IMR-90 (cell line): ENCODE measurements at regions not wholly inside any gene's neighbourhood (a gene's known extent, or its start where the extent isn't known, plus 50 kb on each side); places are given as distances from the start of the nearest gene placed in this dataset.

ENCODE experiments used
- ATAC-seq: fragments of 200-7000 bp; cut with Tn5 transposase; 2 replicates; pipeline ENCODE4 v1.9.1; 2020; ENCODE audit warnings: low read depth, mild to moderate bottlenecking, moderate library complexity
- BruUV-seq: library from RNA; stranded (reverse); fragments of 400-500 nt; replicated peaks from 2 replicates; lab custom pipeline; 2021; lab: Mats Ljungman, UMichigan
- CTCF ChIA-PET: fragments of 300-600 bp; formaldehyde crosslinking; extraction: SDS; loops from one replicate; lab custom pipeline; 2021; ENCODE audit warnings: antibody characterized with exemption; lab: Yijun Ruan, JAX
- POLR2A ChIA-PET: fragments of 300-600 bp; sonication (Branson Sonifier 250); formaldehyde crosslinking; loops from one replicate; lab custom pipeline; 2022; ENCODE audit warnings: antibody characterized with exemption; ENCODE audit not compliant: unreplicated experiment; lab: Charles Lee
- DNase-seq: peaks from one replicate; pipeline ENCODE4 v3.0.0; 2013
- H2AFZ ChIP-seq: replicated peaks from 2 replicates; pipeline ENCODE3; 2013; ENCODE audit warnings: low read length, mild to moderate bottlenecking; ENCODE audit not compliant: poor library complexity
- H2AK5ac ChIP-seq: 2 replicates; pipeline ENCODE4 v1.6.1; 2013; ENCODE audit warnings: low read depth, low read length, inconsistent platforms
- H2AK9ac ChIP-seq: replicated peaks from 2 replicates; pipeline ENCODE3; 2013; ENCODE audit warnings: mild to moderate bottlenecking, low read depth, low read length, moderate library complexity; ENCODE audit not compliant: poor library complexity
- H2BK120ac ChIP-seq: 2 replicates; pipeline ENCODE4 v1.6.1; 2013; ENCODE audit warnings: low read depth, low read length, inconsistent platforms
- H2BK15ac ChIP-seq: 3 replicates; pipeline ENCODE4 v1.6.1; 2013; ENCODE audit warnings: low read depth, low read length, inconsistent platforms
- H2BK20ac ChIP-seq: 2 replicates; pipeline ENCODE4 v1.6.1; 2013; ENCODE audit warnings: low read depth, mild to moderate bottlenecking, inconsistent platforms, low read length, moderate library complexity
- H2BK5ac ChIP-seq: 2 replicates; pipeline ENCODE4 v1.6.1; 2013; ENCODE audit warnings: mild to moderate bottlenecking, low read depth, low read length, inconsistent platforms; ENCODE audit not compliant: poor library complexity, severe bottlenecking
- H3K14ac ChIP-seq: replicated peaks from 2 replicates; pipeline ENCODE4 v1.6.1; 2013; ENCODE audit warnings: low read depth, low read length, inconsistent platforms
- H3K18ac ChIP-seq: 2 replicates; pipeline ENCODE4 v1.6.1; 2013; ENCODE audit warnings: low read depth, low read length, control low read depth
- H3K23ac ChIP-seq: 2 replicates; pipeline ENCODE4 v1.6.1; 2013; ENCODE audit warnings: low read depth, low read length, inconsistent platforms
- H3K27ac ChIP-seq: 2 replicates; pipeline ENCODE4 v1.5.1; 2013; ENCODE audit warnings: mild to moderate bottlenecking, control low read depth, low read length; ENCODE audit not compliant: insufficient read depth
- H3K27me3 ChIP-seq: 2 replicates; pipeline ENCODE4 v1.6.1; 2013; ENCODE audit warnings: low read length; ENCODE audit not compliant: control insufficient read depth, insufficient read depth
- H3K36me3 ChIP-seq: 2 replicates; pipeline ENCODE4 v1.6.1; 2013; ENCODE audit warnings: low read length, mixed read lengths; ENCODE audit not compliant: control insufficient read depth, insufficient read depth
- H3K4ac ChIP-seq: 2 replicates; pipeline ENCODE4 v1.6.1; 2013; ENCODE audit warnings: low read depth, low read length, inconsistent platforms
- H3K4me1 ChIP-seq: 2 replicates; pipeline ENCODE4 v1.6.1; 2013; ENCODE audit warnings: low read length, mixed read lengths; ENCODE audit not compliant: control insufficient read depth, insufficient read depth
- H3K4me2 ChIP-seq: 2 replicates; pipeline ENCODE4 v1.6.1; 2013; ENCODE audit warnings: low read depth, mild to moderate bottlenecking, control low read depth, low read length, moderate library complexity
- H3K4me3 ChIP-seq: 2 replicates; pipeline ENCODE4 v1.5.1; 2013; ENCODE audit warnings: low read depth, mild to moderate bottlenecking, control low read depth, low read length, moderate library complexity; ENCODE audit not compliant: insufficient read depth
- H3K56ac ChIP-seq: 2 replicates; pipeline ENCODE4 v1.6.1; 2013; ENCODE audit warnings: low read length, inconsistent platforms; ENCODE audit not compliant: insufficient read depth; ENCODE audit errors: extremely low read depth
- H3K79me1 ChIP-seq, 2 experiments: 2 replicates each; pipeline ENCODE4 v1.6.1; 2013; ENCODE audit warnings: low read length in 2 of 2, inconsistent platforms in 1 of 2, low read depth in 1 of 2
- H3K9ac ChIP-seq: 2 replicates; pipeline ENCODE4 v1.6.1; 2013; ENCODE audit warnings: low read depth, low read length, control low read depth
- H3K9me1 ChIP-seq: 2 replicates; pipeline ENCODE4 v1.6.1; 2013; ENCODE audit warnings: low read length, inconsistent platforms; ENCODE audit not compliant: insufficient read depth
- H3K9me3 ChIP-seq: 2 replicates; pipeline ENCODE4 v1.6.1; 2013; ENCODE audit warnings: low read length; ENCODE audit not compliant: control insufficient read depth, insufficient read depth
- H4K20me1 ChIP-seq: 2 replicates; pipeline ENCODE4 v1.6.1; 2013; ENCODE audit warnings: low read length, inconsistent platforms; ENCODE audit not compliant: insufficient read depth
- H4K5ac ChIP-seq: 2 replicates; pipeline ENCODE4 v1.6.1; 2013; ENCODE audit warnings: mild to moderate bottlenecking, low read depth, low read length, control low read depth
- H4K8ac ChIP-seq, 2 experiments: 2 replicates each; pipeline ENCODE4 v1.6.1; 2013; ENCODE audit warnings: low read depth in 2 of 2, low read length in 2 of 2, control low read depth in 1 of 2, inconsistent platforms in 1 of 2
- H4K91ac ChIP-seq: 2 replicates; pipeline ENCODE4 v1.6.1; 2013; ENCODE audit warnings: low read depth, low read length, inconsistent platforms; ENCODE audit not compliant: insufficient read depth
- BHLHE40 ChIP-seq: fragments of 150-350 bp; IDR thresholded peaks from 2 replicates; pipeline ENCODE4 v1.6.1; 2016; ENCODE audit warnings: mild to moderate bottlenecking, low read depth, low read length
- CTCF ChIP-seq: conservative IDR thresholded peaks from 2 replicates; pipeline ENCODE4 v1.5.1; 2012; ENCODE audit warnings: mild to moderate bottlenecking, low read depth, low read length, improper control_type of control experiment
- MAFK ChIP-seq: IDR thresholded peaks from 2 replicates; pipeline ENCODE4 v1.6.1; 2012; ENCODE audit warnings: low read depth, low read length, improper control_type of control experiment
- MAZ ChIP-seq: IDR thresholded peaks from 2 replicates; pipeline ENCODE4 v1.6.1; 2012; ENCODE audit warnings: low read depth, mild to moderate bottlenecking, low read length, improper control_type of control experiment, moderate library complexity, borderline replicate concordance
- MXI1 ChIP-seq: IDR thresholded peaks from 2 replicates; pipeline ENCODE4 v1.6.1; 2012; ENCODE audit warnings: low read depth, mild to moderate bottlenecking, low read length, moderate library complexity, borderline replicate concordance
- NFE2L2 ChIP-seq: fragments of 150-350 bp; IDR thresholded peaks from 2 replicates; pipeline ENCODE4 v1.6.1; 2016; ENCODE audit warnings: low read depth, mild to moderate bottlenecking, low read length
- RAD21 ChIP-seq: IDR thresholded peaks from 2 replicates; pipeline ENCODE4 v1.6.1; 2012; ENCODE audit warnings: low read length, improper control_type of control experiment
- RCOR1 ChIP-seq: IDR thresholded peaks from 2 replicates; pipeline ENCODE4 v1.6.1; 2012; ENCODE audit warnings: mild to moderate bottlenecking, low read length, improper control_type of control experiment; ENCODE audit not compliant: insufficient replicate concordance
- SMC3 ChIP-seq: fragments of 150-350 bp; IDR thresholded peaks from 2 replicates; pipeline ENCODE4 v1.6.1; 2016; ENCODE audit warnings: low read depth, mild to moderate bottlenecking, antibody characterized with exemption, low read length, moderate library complexity
- WGBS, 2 experiments: methylation state at CpG; one replicate each; pipeline versions ENCODE4 v1.1.5 to v1.1.7; 2013; ENCODE audit warnings: missing lambda C conversion rate in 2 of 2; ENCODE audit not compliant: insufficient read length in 1 of 2; ENCODE audit errors: extremely low coverage in 2 of 2; 5-methylcytosine and 5-hydroxymethylcytosine counted together
- dilution Hi-C: fragments of 300-500 bp; cut with HindIII; formaldehyde crosslinking; loops from one replicate; pipeline ENCODE4 v1.14.3; 2018; ENCODE audit warnings: low sequenced_read_pairs; ENCODE audit not compliant: unreplicated experiment
- in situ Hi-C: fragments of 300-500 bp; cut with MboI; formaldehyde crosslinking; loops from 3 replicates; pipeline ENCODE4 v1.14.3; 2019; ENCODE audit warnings: low sequenced_read_pairs, inconsistent platforms, mixed read lengths
- intact Hi-C: fragments of 100-400 bp; cut with micrococcal nuclease; formaldehyde crosslinking; loops from 2 replicates; pipeline ENCODE4 v1.10.0; 2022

GRCh38 chr2:30084915-30085314, 61.9 kb upstream of the YPEL5 start:
- H2BK15ac ChIP-seq = no peak overlapping the region
- no peak overlapping the region for H4K91ac ChIP-seq
- ATAC-seq (no peak), DNase-seq (no peak)
- no peak overlapping the region for H3K4ac ChIP-seq
- H3K9ac ChIP-seq = no peak overlapping the region
- no peak overlapping the region for H4K5ac ChIP-seq
- H2BK120ac ChIP-seq = no peak overlapping the region
- no peak overlapping the region for H3K27ac ChIP-seq
- no peak overlapping the region for H2AK9ac ChIP-seq
- H2AK5ac ChIP-seq = no peak overlapping the region
- no peaks in the 10 kb centered on the region for H3K9me1 ChIP-seq
- no peak overlapping the region for H3K18ac ChIP-seq
- no peaks in the 10 kb centered on the region for H3K4me1 ChIP-seq
- H3K27me3 ChIP-seq = peaks cover 45% of the 10 kb centered on the region
- H3K4me3 ChIP-seq = no peak overlapping the region
- no peak overlapping the region for H3K23ac ChIP-seq
- dilution Hi-C loops (no loop called here), in situ Hi-C loops (loop anchor here (5.0 kb wide), 1 partner anchor 37 kb away; no protein-coding TSS in a partner anchor), intact Hi-C loops (no loop called here)
- H3K4me2 ChIP-seq = no peak overlapping the region
- WGBS, 2 experiments = no CpG with 5 or more reads among the region's 4 CpGs
- no peaks in the 10 kb centered on the region for H3K36me3 ChIP-seq
- no peak overlapping the region for H2BK20ac ChIP-seq
- POLR2A ChIA-PET = no interaction called here
- no peak overlapping the region for H2BK5ac ChIP-seq
- no peak overlapping the region for H2AFZ ChIP-seq
- H3K14ac ChIP-seq = no peak overlapping the region
- H3K56ac ChIP-seq = no peak overlapping the region
- no peaks in the 10 kb centered on the region for H3K79me1 ChIP-seq
- no peaks in the 10 kb centered on the region for H3K9me3 ChIP-seq
- TF ChIP-seq NFE2L2 (no peak), BHLHE40 (no peak), MAZ (no peak), SMC3 (no peak), RAD21 (no peak), MXI1 (no peak), CTCF (no peak), MAFK (no peak), RCOR1 (no peak)
- no peaks in the 10 kb centered on the region for H4K20me1 ChIP-seq
- H4K8ac ChIP-seq = no peak overlapping the region
- no TSS peak for BruUV-seq
- CTCF ChIA-PET = no interaction called here
